Smooth muscle cell (in vitro differentiated cells): ENCODE measurements at regions not wholly inside any gene's neighbourhood (a gene's known extent, or its start where the extent isn't known, plus 50 kb on each side); places are given as distances from the start of the nearest gene placed in this dataset.

ENCODE experiments used
- DNase-seq: peaks from one replicate; lab custom pipeline; 2025; ENCODE audit not compliant: unreplicated experiment; lab: John Stamatoyannopoulos, UW
- H2AFZ ChIP-seq: fragments of 200-600 bp; sonication (generic); 2 replicates; pipeline ENCODE4 v1.6.0; 2016; ENCODE audit warnings: antibody characterized with exemption, low read depth, mild to moderate bottlenecking
- H3F3A ChIP-seq: fragments of 200-600 bp; sonication (generic); 2 replicates; pipeline ENCODE4 v1.6.0; 2017; ENCODE audit warnings: antibody characterized with exemption, low read depth
- H3K27ac ChIP-seq: fragments of 200-600 bp; sonication (generic); 2 replicates; pipeline ENCODE4 v1.5.1; 2016; ENCODE audit warnings: low read depth, mild to moderate bottlenecking
- H3K27me3 ChIP-seq: fragments of 200-600 bp; sonication (generic); 2 replicates; pipeline ENCODE4 v1.6.1; 2016; ENCODE audit warnings: low read depth, mild to moderate bottlenecking
- H3K36me3 ChIP-seq: fragments of 200-600 bp; sonication (generic); 2 replicates; pipeline ENCODE4 v1.5.1; 2016; ENCODE audit warnings: low read depth
- H3K4me1 ChIP-seq: fragments of 200-600 bp; sonication (generic); 2 replicates; pipeline ENCODE4 v1.5.1; 2016; ENCODE audit warnings: low read depth
- H3K4me2 ChIP-seq: fragments of 200-600 bp; sonication (generic); 2 replicates; pipeline ENCODE4 v1.6.0; 2016; ENCODE audit warnings: mild to moderate bottlenecking
- H3K4me3 ChIP-seq: fragments of 200-600 bp; sonication (generic); 2 replicates; pipeline ENCODE4 v1.5.1; 2016; ENCODE audit warnings: mild to moderate bottlenecking
- H3K79me2 ChIP-seq: fragments of 200-600 bp; sonication (generic); 2 replicates; pipeline ENCODE4 v1.6.0; 2016; ENCODE audit warnings: low read depth, mild to moderate bottlenecking
- H3K9ac ChIP-seq: fragments of 200-600 bp; sonication (generic); 2 replicates; pipeline ENCODE4 v1.6.0; 2016; ENCODE audit warnings: low read depth
- H3K9me3 ChIP-seq: fragments of 200-600 bp; sonication (generic); replicated peaks from 2 replicates; pipeline ENCODE4 v1.5.1; 2016; ENCODE audit warnings: low read depth
- H4K20me1 ChIP-seq: fragments of 200-600 bp; sonication (generic); 2 replicates; pipeline ENCODE4 v1.6.0; 2016; ENCODE audit warnings: low read depth
- CTCF ChIP-seq: fragments of 200-600 bp; sonication (generic); IDR thresholded peaks from 2 replicates; pipeline ENCODE4 v1.5.1; 2017; ENCODE audit warnings: borderline replicate concordance, mild to moderate bottlenecking, antibody characterized with exemption; ENCODE audit not compliant: insufficient read depth, poor library complexity, severe bottlenecking
- WGBS: methylation state at CpG from one replicate; pipeline ENCODE4 v1.1.7; 2016; ENCODE audit warnings: low lambda C conversion rate; 5-methylcytosine and 5-hydroxymethylcytosine counted together

- no peak overlapping the region for H3K9ac ChIP-seq
Observed at GRCh38 chrX:46185923-46186810, 359.1 kb downstream of the ZNF674 start.

GRCh38 chrX:46184749-46185148 lies 360.5 kb downstream of the ZNF674 start:
- no peaks in the 10 kb centered on the region for H3K4me1 ChIP-seq
- H2AFZ ChIP-seq, result no peak overlapping the region
- H3K27ac ChIP-seq, result no peak overlapping the region
- H3K27me3 ChIP-seq, result no peaks in the 10 kb centered on the region
- no peak for DNase-seq
- no peak overlapping the region for H3K4me3 ChIP-seq
- H3K36me3 ChIP-seq, result no peaks in the 10 kb centered on the region
- H3K4me2 ChIP-seq, result no peak overlapping the region
- no peaks in the 10 kb centered on the region for H3K79me2 ChIP-seq
- no peak for TF ChIP-seq CTCF
- H3K9me3 ChIP-seq, result no peaks in the 10 kb centered on the region
- H3F3A ChIP-seq, result no peaks in the 10 kb centered on the region
- H3K9ac ChIP-seq, result no peak overlapping the region
- WGBS, result 58% methylated on average over 2 of the region's 2 CpGs
- H4K20me1 ChIP-seq, result no peaks in the 10 kb centered on the region

More at GRCh38 chrX:46185923-46186810, 359.1 kb downstream of the ZNF674 start:
- H3K27me3 ChIP-seq, result no peaks in the 10 kb centered on the region
- H3K4me1 ChIP-seq, result no peaks in the 10 kb centered on the region
- 55% methylated on average over 7 of the region's 7 CpGs for WGBS
- H3K79me2 ChIP-seq, result no peaks in the 10 kb centered on the region
- no peak overlapping the region for H2AFZ ChIP-seq
- no peaks in the 10 kb centered on the region for H3F3A ChIP-seq
- no peak overlapping the region for H3K4me3 ChIP-seq
- no peak for TF ChIP-seq CTCF
- no peaks in the 10 kb centered on the region for H3K36me3 ChIP-seq
- DNase-seq, result no peak
- H3K4me2 ChIP-seq, result no peak overlapping the region
- H4K20me1 ChIP-seq, result no peaks in the 10 kb centered on the region
- no peak overlapping the region for H3K27ac ChIP-seq
- H3K9me3 ChIP-seq, result no peaks in the 10 kb centered on the region

- Histone ChIP-seq H3K4me2 (peak overlapping the region; percentile 2), H3K9me3 (no peaks in the 10 kb centered on the region), H3K4me3 (no peak overlapping the region), H2AFZ (no peak overlapping the region), H3F3A (no peaks in the 10 kb centered on the region), H4K20me1 (no peaks in the 10 kb centered on the region), H3K79me2 (no peaks in the 10 kb centered on the region), H3K27me3 (no peaks in the 10 kb centered on the region), H3K36me3 (no peaks in the 10 kb centered on the region), H3K9ac (no peak overlapping the region), H3K4me1 (no peaks in the 10 kb centered on the region), H3K27ac (no peak overlapping the region)
- 42% methylated on average over 3 of the region's 3 CpGs for WGBS
- no peak for DNase-seq
- no peak for TF ChIP-seq CTCF
Observed at GRCh38 chrX:46180258-46180687, 364.9 kb downstream of the ZNF674 start.

GRCh38 chrX:46179748-46180147 lies 365.5 kb downstream of the ZNF674 start:
- Histone ChIP-seq H3K79me2 (no peaks in the 10 kb centered on the region), H2AFZ (no peak overlapping the region), H3K4me3 (no peak overlapping the region), H3K36me3 (no peaks in the 10 kb centered on the region), H3K4me2 (no peak overlapping the region), H3F3A (no peaks in the 10 kb centered on the region), H4K20me1 (no peaks in the 10 kb centered on the region), H3K9ac (no peak overlapping the region), H3K4me1 (no peaks in the 10 kb centered on the region), H3K27ac (no peak overlapping the region), H3K9me3 (no peaks in the 10 kb centered on the region), H3K27me3 (no peaks in the 10 kb centered on the region)
- 80% methylated on average over 3 of the region's 3 CpGs for WGBS
- no peak for TF ChIP-seq CTCF
- DNase-seq, result no peak
